Stomach smooth muscle (tissue), 2 donors: ENCODE measurements at regions not wholly inside any gene's neighbourhood (a gene's known extent, or its start where the extent isn't known, plus 50 kb on each side); places are given as distances from the start of the nearest gene placed in this dataset.
"Not testable (repeated sequence)": the region's sequence is repeated elsewhere in the genome, so short reads cannot be mapped to it uniquely, and the experiment has no call there.

Source experiments
- H3K27ac ChIP-seq: one replicate; pipeline ENCODE4 v1.7.0; 2013; ENCODE audit warnings: mild to moderate bottlenecking, low read length, inconsistent platforms
- H3K27me3 ChIP-seq, 2 donors: one replicate each; pipeline ENCODE4 v1.7.0; 2013; ENCODE audit warnings: low read length in 2 of 2; ENCODE audit not compliant: insufficient read depth in 2 of 2, control insufficient read depth in 1 of 2
- H3K36me3 ChIP-seq, 2 donors: one replicate each; pipeline ENCODE4 v1.7.0; 2013; ENCODE audit warnings: low read length in 2 of 2; ENCODE audit not compliant: control insufficient read depth in 2 of 2, insufficient read depth in 2 of 2
- H3K4me1 ChIP-seq: one replicate; pipeline ENCODE4 v1.7.0; 2013; ENCODE audit warnings: low read length; ENCODE audit not compliant: control insufficient read depth, insufficient read depth
- H3K4me3 ChIP-seq, 2 donors: one replicate each; pipeline ENCODE4 v1.7.0; 2013; ENCODE audit warnings: low read length in 2 of 2
- H3K9ac ChIP-seq, 2 donors: one replicate each; pipeline ENCODE4 v1.7.0; 2013; ENCODE audit warnings: low read length in 2 of 2, mild to moderate bottlenecking in 1 of 2
- H3K9me3 ChIP-seq, 2 donors: one replicate each; pipeline ENCODE4 v1.7.0; 2013; ENCODE audit warnings: low read length in 2 of 2; ENCODE audit not compliant: control insufficient read depth in 2 of 2
- donor health status: healthy.
- donor health status: Pancreatic carcinoma.

GRCh38 chr12:25615119-25615518, 62.0 kb upstream of the LMNTD1 start:
- H3K9ac ChIP-seq: no peak overlapping the region
- no peaks in the 10 kb centered on the region for H3K27me3 ChIP-seq
- H3K4me3 ChIP-seq: no peak overlapping the region
- no peaks in the 10 kb centered on the region for H3K9me3 ChIP-seq
- no peak overlapping the region for H3K27ac ChIP-seq
- no peaks in the 10 kb centered on the region for H3K4me1 ChIP-seq
- H3K36me3 ChIP-seq: no peaks in the 10 kb centered on the region

GRCh38 chr12:25616286-25616685, 63.2 kb upstream of the LMNTD1 start:
- Histone ChIP-seq H3K9me3 (no peaks in the 10 kb centered on the region), H3K27ac (no peak overlapping the region), H3K9ac (no peak overlapping the region), H3K4me1 (no peaks in the 10 kb centered on the region), H3K36me3 (no peaks in the 10 kb centered on the region), H3K4me3 (no peak overlapping the region), H3K27me3 (no peaks in the 10 kb centered on the region)

- Histone ChIP-seq H3K4me3 (no peak overlapping the region), H3K4me1 (no peaks in the 10 kb centered on the region), H3K27ac (no peak overlapping the region), H3K9ac (no peak overlapping the region), H3K27me3 (no peaks in the 10 kb centered on the region), H3K36me3 (no peaks in the 10 kb centered on the region), H3K9me3 (no peaks in the 10 kb centered on the region)
Measured at GRCh38 chr12:25617991-25618390, 64.9 kb upstream of the LMNTD1 start.

GRCh38 chr12:25623816-25624215, 70.7 kb upstream of the LMNTD1 start:
- no peak overlapping the region for H3K27ac ChIP-seq
- H3K36me3 ChIP-seq: no peaks in the 10 kb centered on the region
- H3K4me3 ChIP-seq: no peak overlapping the region
- no peaks in the 10 kb centered on the region for H3K9me3 ChIP-seq
- no peak overlapping the region for H3K9ac ChIP-seq
- H3K4me1 ChIP-seq: no peaks in the 10 kb centered on the region
- no peaks in the 10 kb centered on the region for H3K27me3 ChIP-seq

GRCh38 chr12:25625146-25625545, 72.1 kb upstream of the LMNTD1 start:
- Histone ChIP-seq H3K27ac (no peak overlapping the region), H3K4me3 (no peak overlapping the region), H3K36me3 (no peaks in the 10 kb centered on the region), H3K9me3 (no peaks in the 10 kb centered on the region), H3K27me3 (no peaks in the 10 kb centered on the region), H3K9ac (no peak overlapping the region), H3K4me1 (no peaks in the 10 kb centered on the region)

GRCh38 chr12:25629341-25629740, 76.3 kb upstream of the LMNTD1 start:
- H3K27ac ChIP-seq: no peak overlapping the region
- no peaks in the 10 kb centered on the region for H3K9me3 ChIP-seq
- H3K27me3 ChIP-seq: no peaks in the 10 kb centered on the region
- no peaks in the 10 kb centered on the region for H3K36me3 ChIP-seq
- H3K4me3 ChIP-seq: no peak overlapping the region
- H3K4me1 ChIP-seq: no peaks in the 10 kb centered on the region
- no peak overlapping the region for H3K9ac ChIP-seq

- H3K27me3 ChIP-seq, H3K9ac ChIP-seq, H3K36me3 ChIP-seq, H3K9me3 ChIP-seq, H3K4me1 ChIP-seq, H3K4me3 ChIP-seq, H3K27ac ChIP-seq: not testable (repeated sequence)
Measured at GRCh38 chr12:25630735-25631515, 77.8 kb upstream of the LMNTD1 start.

- H3K27ac ChIP-seq, H3K36me3 ChIP-seq, H3K4me3 ChIP-seq, H3K9me3 ChIP-seq, H3K9ac ChIP-seq, H3K4me1 ChIP-seq, H3K27me3 ChIP-seq: not testable (repeated sequence)
Measured at GRCh38 chr12:25633149-25633548, 80.1 kb upstream of the LMNTD1 start.

GRCh38 chr12:25637752-25638151, 84.7 kb upstream of the LMNTD1 start:
- Histone ChIP-seq H3K4me3 (no peak overlapping the region), H3K27me3 (no peaks in the 10 kb centered on the region), H3K4me1 (no peaks in the 10 kb centered on the region), H3K27ac (no peak overlapping the region), H3K9ac (no peak overlapping the region), H3K36me3 (no peaks in the 10 kb centered on the region), H3K9me3 (no peaks in the 10 kb centered on the region)

GRCh38 chr12:25639406-25639805, 86.3 kb upstream of the LMNTD1 start:
- Histone ChIP-seq H3K9ac (no peak overlapping the region), H3K9me3 (no peaks in the 10 kb centered on the region), H3K27ac (no peak overlapping the region), H3K4me3 (no peak overlapping the region), H3K27me3 (no peaks in the 10 kb centered on the region), H3K36me3 (no peaks in the 10 kb centered on the region), H3K4me1 (no peaks in the 10 kb centered on the region)

GRCh38 chr12:25644979-25645378, 91.9 kb upstream of the LMNTD1 start:
- H3K9me3 ChIP-seq: no peaks in the 10 kb centered on the region
- H3K9ac ChIP-seq: no peak overlapping the region
- H3K27me3 ChIP-seq: no peaks in the 10 kb centered on the region
- no peak overlapping the region for H3K27ac ChIP-seq
- H3K36me3 ChIP-seq: no peaks in the 10 kb centered on the region
- no peak overlapping the region for H3K4me3 ChIP-seq
- H3K4me1 ChIP-seq: no peaks in the 10 kb centered on the region
